WTC11 (cell line): ENCODE measurements at regions not wholly inside any gene's neighbourhood (a gene's known extent, or its start where the extent isn't known, plus 50 kb on each side); places are given as distances from the start of the nearest gene placed in this dataset.

Experiments
- ATAC-seq: fragments of 200-7000 bp; cut with Tn5 transposase; 2 replicates; pipeline ENCODE4 v1.10.0; 2021; ENCODE audit warnings: mild to moderate bottlenecking, moderate library complexity
- CTCF ChIA-PET: fragments of 300-600 bp; sonication (Branson Sonifier 250); formaldehyde crosslinking; loops from one replicate; lab custom pipeline; 2021; ENCODE audit warnings: antibody characterized with exemption; lab: Charles Lee
- POLR2A ChIA-PET: fragments of 350-600 bp; sonication (Branson Sonifier 250); formaldehyde crosslinking; loops from one replicate; lab custom pipeline; 2021; ENCODE audit warnings: antibody characterized with exemption; lab: Charles Lee
- DNase-seq: peaks from one replicate; pipeline ENCODE4 v3.0.0; 2021; ENCODE audit warnings: low spot score
- H3K27ac Mint-ChIP-seq: 2 replicates; pipeline ENCODE4 v1.8.0; 2021; ENCODE audit warnings: mixed read lengths
- H3K27me3 Mint-ChIP-seq: 2 replicates; pipeline ENCODE4 v1.8.0; 2021; ENCODE audit warnings: low read depth, mild to moderate bottlenecking, moderate library complexity, mixed read lengths
- H3K36me3 Mint-ChIP-seq: 2 replicates; pipeline ENCODE4 v1.8.0; 2021; ENCODE audit warnings: mixed read lengths
- H3K4me1 Mint-ChIP-seq: 2 replicates; pipeline ENCODE4 v1.8.0; 2022; ENCODE audit warnings: mixed read lengths
- H3K4me3 Mint-ChIP-seq: 2 replicates; pipeline ENCODE4 v1.8.0; 2021; ENCODE audit warnings: mild to moderate bottlenecking, moderate library complexity, mixed read lengths
- H3K9me3 Mint-ChIP-seq: 2 replicates; pipeline ENCODE4 v1.8.0; 2021; ENCODE audit warnings: mixed read lengths
- AR ChIP-seq: fragments of 250-450 bp; sonication (Bioruptor Pico); IDR thresholded peaks from 2 replicates; pipeline ENCODE4 v1.9.0; 2021; ENCODE audit warnings: mild to moderate bottlenecking
- ARID4B ChIP-seq: sonication (generic); formaldehyde crosslinking; IDR thresholded peaks from 2 replicates; pipeline ENCODE4 v1.8.0; 2023; ENCODE audit warnings: missing genetic modification reagents, mild to moderate bottlenecking, borderline replicate concordance
- ATF1 ChIP-seq: sonication (generic); formaldehyde crosslinking; IDR thresholded peaks from 2 replicates; pipeline ENCODE4 v1.8.1; 2023; ENCODE audit warnings: mild to moderate bottlenecking, moderate library complexity, missing genetic modification reagents
- ERG ChIP-seq: fragments of 250-450 bp; sonication (Bioruptor Pico); IDR thresholded peaks from 2 replicates; pipeline ENCODE4 v1.8.0; 2021; ENCODE audit warnings: mild to moderate bottlenecking
- FOXP4 ChIP-seq: sonication (generic); formaldehyde crosslinking; IDR thresholded peaks from 2 replicates; pipeline ENCODE4 v1.8.0; 2022; ENCODE audit warnings: mild to moderate bottlenecking, missing genetic modification reagents
- JUN ChIP-seq: sonication (generic); formaldehyde crosslinking; IDR thresholded peaks from 2 replicates; pipeline ENCODE4 v1.8.0; 2023; ENCODE audit warnings: mild to moderate bottlenecking, missing genetic modification reagents
- KAT7 ChIP-seq: sonication (generic); formaldehyde crosslinking; IDR thresholded peaks from 2 replicates; pipeline ENCODE4 v1.8.1; 2023; ENCODE audit warnings: missing genetic modification reagents, mild to moderate bottlenecking, borderline replicate concordance
- MLX ChIP-seq: sonication (generic); formaldehyde crosslinking; IDR thresholded peaks from 2 replicates; pipeline ENCODE4 v1.8.1; 2023; ENCODE audit warnings: mild to moderate bottlenecking, missing genetic modification reagents, moderate library complexity
- NFATC4 ChIP-seq: fragments of 250-450 bp; sonication (Bioruptor Pico); IDR thresholded peaks from 2 replicates; pipeline ENCODE4 v1.9.0; 2021; ENCODE audit warnings: mild to moderate bottlenecking
- NFYB ChIP-seq: sonication (generic); formaldehyde crosslinking; conservative IDR thresholded peaks from 2 replicates; pipeline ENCODE4 v1.8.0; 2022; ENCODE audit warnings: low read depth, missing genetic modification reagents
- NR2C2 ChIP-seq: sonication (generic); formaldehyde crosslinking; IDR thresholded peaks from 2 replicates; pipeline ENCODE4 v1.8.0; 2022; ENCODE audit warnings: mild to moderate bottlenecking, missing genetic modification reagents
- OVOL2 ChIP-seq: fragments of 250-450 bp; sonication (Bioruptor Pico); IDR thresholded peaks from 2 replicates; pipeline ENCODE4 v1.9.0; 2021; ENCODE audit warnings: mild to moderate bottlenecking, borderline replicate concordance
- TCF7 ChIP-seq: sonication (generic); formaldehyde crosslinking; IDR thresholded peaks from 2 replicates; pipeline ENCODE4 v1.8.0; 2022; ENCODE audit warnings: mild to moderate bottlenecking, low read depth, missing genetic modification reagents, moderate library complexity
- TEAD4 ChIP-seq: sonication (generic); formaldehyde crosslinking; IDR thresholded peaks from 2 replicates; pipeline ENCODE4 v1.8.0; 2022; ENCODE audit warnings: mild to moderate bottlenecking, missing genetic modification reagents
- TP53 ChIP-seq: sonication (generic); formaldehyde crosslinking; IDR thresholded peaks from 2 replicates; pipeline ENCODE4 v1.8.1; 2023; ENCODE audit warnings: mild to moderate bottlenecking, missing genetic modification reagents
- ZNF396 ChIP-seq: fragments of 250-450 bp; sonication (Bioruptor Pico); IDR thresholded peaks from 2 replicates; pipeline ENCODE4 v1.8.0; 2021; ENCODE audit warnings: mild to moderate bottlenecking, moderate library complexity, borderline replicate concordance
- ZSCAN18 ChIP-seq: fragments of 250-450 bp; sonication (Bioruptor Pico); IDR thresholded peaks from 2 replicates; pipeline ENCODE4 v2.1.2; 2022; ENCODE audit warnings: mild to moderate bottlenecking, moderate library complexity

GRCh38 chr2:43090317-43090716, 136.1 kb downstream of the ZFP36L2 start (continued):
- TF ChIP-seq ZSCAN18, result no peak
- TF ChIP-seq TEAD4 (CRISPR knock-in tag), result no peak
- TF ChIP-seq KAT7 (CRISPR knock-in tag), result no peak
- TF ChIP-seq TP53 (CRISPR knock-in tag), result no peak
- TF ChIP-seq NFYB (CRISPR knock-in tag), result no peak
- no peak for TF ChIP-seq NR2C2 (CRISPR knock-in tag)
- TF ChIP-seq JUN (CRISPR knock-in tag), result no peak
- TF ChIP-seq, all 79 proteins: peak for 0

- ATAC-seq (no peak), DNase-seq (no peak)
- POLR2A ChIA-PET, result no interaction called here
- Mint-ChIP-seq H3K4me3 (no peak overlapping the region), H3K4me1 (peaks cover 34% of the 10 kb centered on the region), H3K9me3 (peaks cover 26% of the 10 kb centered on the region), H3K36me3 (peaks cover 23% of the 10 kb centered on the region), H3K27ac (no peak overlapping the region)
- no peak for TF ChIP-seq ATF1
- TF ChIP-seq OVOL2 (CRISPR knock-in tag), result no peak
- TF ChIP-seq, all 79 proteins: peak for 0
- CTCF ChIA-PET, result interaction anchor here (1.1 kb wide), 1 partner anchor 38 kb away, joined by 3 read pairs; no protein-coding TSS in a partner anchor
- H3K27me3 Mint-ChIP-seq, result no peaks in the 10 kb centered on the region; the same call in 1 of the 2 replicates
Observed at GRCh38 chr2:43088143-43089073, 138.0 kb downstream of the ZFP36L2 start.

- H3K36me3 Mint-ChIP-seq, result peaks cover 23% of the 10 kb centered on the region
- H3K4me1 Mint-ChIP-seq, result peaks cover 40% of the 10 kb centered on the region
- no peaks in the 10 kb centered on the region; the same call in 1 of the 2 replicates for H3K27me3 Mint-ChIP-seq
- no peak overlapping the region for H3K27ac Mint-ChIP-seq
- DNase-seq, result no peak
- POLR2A ChIA-PET, result no interaction called here
- CTCF ChIA-PET, result no interaction called here
- H3K9me3 Mint-ChIP-seq, result peaks cover 26% of the 10 kb centered on the region
- H3K4me3 Mint-ChIP-seq, result no peak overlapping the region
- no peak for ATAC-seq
- TF ChIP-seq TCF7 (CRISPR knock-in tag) (no peak), AR (CRISPR knock-in tag) (no peak), NFATC4 (no peak), FOXP4 (CRISPR knock-in tag) (no peak), ERG (CRISPR knock-in tag) (no peak), MLX (CRISPR knock-in tag) (no peak), ARID4B (CRISPR knock-in tag) (no peak), ZNF396 (CRISPR knock-in tag) (no peak)
Observed at GRCh38 chr2:43087413-43087812, 139.0 kb downstream of the ZFP36L2 start.
